Epidermal melanocyte (primary cell): ENCODE measurements at regions not wholly inside any gene's neighbourhood (a gene's known extent, or its start where the extent isn't known, plus 50 kb on each side); places are given as distances from the start of the nearest gene placed in this dataset.
"Not testable (repeated sequence)": the region's sequence is repeated elsewhere in the genome, so short reads cannot be mapped to it uniquely, and the experiment has no call there.

Experiments used
- DNase-seq: peaks from one replicate; pipeline ENCODE4 v3.0.0; 2011; ENCODE audit warnings: low spot score; ENCODE audit not compliant: insufficient read length

DNA sequence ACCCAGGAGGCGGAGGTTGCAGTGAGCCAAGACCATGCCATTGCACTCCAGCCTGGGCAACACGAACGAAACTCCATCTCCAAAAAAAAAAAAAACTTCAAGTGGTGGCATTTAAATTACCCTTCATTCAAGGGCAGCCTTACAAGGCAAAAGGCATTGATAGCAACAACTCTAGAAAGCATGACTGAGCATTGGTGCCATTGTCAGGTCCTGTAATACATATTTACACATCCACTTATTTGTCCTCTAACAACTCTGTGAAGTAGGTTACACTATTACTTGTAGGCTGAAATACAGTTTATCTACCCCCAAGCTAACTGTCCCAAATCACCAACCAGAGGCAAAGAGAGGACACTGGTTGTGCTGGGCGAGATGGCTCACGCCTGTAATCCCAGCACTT, 52.7 kb upstream of the LARP1 start:
- no peak for DNase-seq

DNA sequence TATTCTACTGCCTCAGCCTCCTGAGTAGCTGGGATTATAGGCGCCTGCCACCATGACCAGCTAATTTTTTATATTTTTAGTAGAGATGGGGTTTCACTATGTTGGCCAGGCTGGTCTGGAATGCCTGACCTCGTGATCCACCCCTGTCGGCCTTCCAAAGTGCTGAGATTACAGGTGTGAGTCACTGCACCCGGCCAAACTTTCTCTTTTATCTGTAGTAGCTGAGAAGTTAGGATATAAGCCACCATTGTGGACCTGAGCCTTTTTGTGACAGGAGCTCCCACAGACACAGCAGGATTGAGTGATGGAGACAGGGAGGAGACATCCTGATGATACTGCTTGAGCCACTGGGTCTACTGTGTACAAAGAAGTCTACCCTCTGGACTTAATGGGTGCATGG, 53.5 kb upstream of the LARP1 start:
- not testable (repeated sequence) for DNase-seq

DNA sequence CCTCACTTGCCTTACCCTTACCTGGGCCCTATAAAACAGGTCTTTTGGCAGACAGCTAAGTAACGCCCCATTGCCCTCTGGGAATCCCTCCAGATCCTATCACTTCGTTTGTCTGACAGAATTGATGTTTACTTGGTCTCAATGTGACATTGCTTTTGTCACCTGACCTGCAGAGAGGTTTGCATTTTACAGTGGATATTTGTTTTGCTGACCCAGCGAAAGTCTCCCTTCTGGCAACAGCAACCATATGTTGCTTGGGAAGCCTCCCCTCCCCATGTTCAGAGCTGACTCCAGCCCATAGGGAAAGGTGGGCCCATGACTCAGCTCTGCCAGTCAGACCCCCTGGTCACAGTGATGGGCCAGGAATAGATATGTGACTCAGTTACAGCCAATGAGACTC, 54.0 kb upstream of the LARP1 start:
- no peak for DNase-seq

DNA sequence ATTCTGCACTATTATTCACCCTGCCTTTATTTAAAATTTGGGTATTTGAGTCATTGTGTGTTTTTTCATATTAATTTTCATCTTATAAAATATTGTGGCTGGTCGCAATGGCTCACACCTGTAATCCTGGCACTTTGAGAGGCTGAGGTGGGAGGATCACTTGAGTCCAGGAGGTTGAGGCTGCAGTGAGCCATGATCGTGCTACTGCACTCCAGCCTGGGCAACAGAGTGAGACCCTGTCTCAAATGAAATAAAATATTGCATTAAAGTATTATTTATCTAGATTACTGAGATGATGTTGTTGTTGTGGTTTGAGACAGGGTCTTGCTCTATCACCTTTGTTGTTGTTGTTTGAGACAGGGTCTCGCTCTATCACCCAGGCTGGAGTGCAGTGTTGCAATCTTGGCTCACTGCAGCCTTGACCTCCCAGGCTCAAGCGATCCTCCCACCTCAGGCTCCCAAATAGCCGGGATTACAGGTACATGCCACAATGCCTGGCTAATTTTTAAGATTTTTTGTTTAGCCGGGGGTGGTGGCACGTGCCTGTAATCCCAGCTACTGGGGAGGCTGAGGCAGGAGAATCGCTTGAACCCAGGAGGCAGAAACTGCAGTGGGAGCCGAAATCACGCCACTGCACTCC, 54.8 kb upstream of the LARP1 start:
- DNase-seq, result not testable (repeated sequence)

DNA sequence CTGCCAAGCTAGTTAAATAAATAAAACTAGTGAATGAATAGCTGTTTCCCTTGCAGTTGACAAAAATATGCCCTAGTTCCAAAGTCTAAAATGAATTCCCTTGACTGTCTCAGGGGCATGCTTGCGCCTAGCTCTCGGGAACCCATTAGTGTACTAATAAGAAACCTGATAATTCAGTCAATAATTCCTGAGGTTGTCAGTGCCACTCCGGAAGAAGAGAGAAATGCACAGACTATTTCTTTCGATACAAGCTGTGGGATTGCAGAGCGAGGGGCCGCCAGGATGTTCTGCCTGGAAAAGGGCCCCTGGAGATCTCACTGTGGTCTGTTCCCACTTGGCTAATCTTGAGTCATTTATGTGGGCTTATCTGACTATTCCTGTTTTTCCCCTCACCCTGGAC, 56.4 kb upstream of the LARP1 start:
- DNase-seq, result no peak

DNA sequence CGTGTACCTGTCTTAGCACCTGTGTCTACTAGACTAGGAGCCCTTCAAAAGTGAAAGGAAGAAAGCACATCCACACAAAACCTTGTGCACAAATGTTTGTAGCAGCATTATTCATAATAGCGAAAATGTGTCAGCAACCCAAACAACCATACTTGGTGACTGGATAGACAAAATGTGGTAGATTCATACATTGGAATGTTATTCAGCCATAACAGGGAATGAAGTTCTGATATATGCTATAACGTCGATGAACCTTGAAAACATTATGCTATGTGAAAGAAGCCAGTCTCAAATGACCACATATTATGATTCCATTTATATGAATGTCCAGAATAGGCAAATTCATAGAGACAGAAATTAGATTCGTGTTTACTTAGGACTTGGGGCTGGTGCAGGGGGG, 57.8 kb upstream of the LARP1 start:
- no peak for DNase-seq

DNA sequence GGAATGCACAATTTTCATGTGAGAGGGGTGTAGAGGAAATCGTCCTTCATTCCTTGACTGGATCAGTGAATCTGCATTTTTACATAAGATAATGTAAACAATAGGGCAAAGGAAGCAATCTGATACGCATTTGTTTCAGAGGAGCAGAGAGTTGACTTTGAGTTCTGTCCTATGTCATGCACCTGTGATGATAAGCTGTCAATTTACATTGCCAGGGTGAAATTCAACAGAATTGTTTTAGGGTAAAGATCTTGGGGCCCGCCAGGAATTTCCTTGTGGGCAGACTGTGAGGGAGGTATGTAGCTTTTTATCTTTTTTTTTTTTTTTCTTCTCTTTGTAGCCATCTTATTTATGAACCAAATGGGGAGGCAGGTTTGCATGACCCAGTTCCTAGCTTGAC, 58.3 kb upstream of the LARP1 start:
- no peak for DNase-seq

DNA sequence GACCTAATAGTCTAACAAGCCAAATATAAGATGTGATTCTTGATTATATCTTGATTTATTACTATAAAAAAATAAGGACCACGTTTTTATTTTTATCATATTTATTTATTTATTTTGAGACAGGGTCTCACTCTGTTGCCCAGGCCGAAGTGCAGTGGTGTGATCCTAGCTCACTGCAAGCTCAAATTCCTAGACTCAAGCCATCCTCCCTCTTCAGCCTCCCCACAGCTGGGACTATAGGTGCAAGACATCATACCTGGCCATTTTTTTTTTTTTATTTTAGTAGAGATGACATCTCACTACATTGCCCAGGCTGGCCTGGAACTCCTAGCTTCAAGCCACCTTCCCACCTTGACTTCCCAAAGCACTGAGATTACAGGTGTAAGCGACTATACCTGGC, 61.0 kb upstream of the LARP1 start:
- no peak for DNase-seq

DNA sequence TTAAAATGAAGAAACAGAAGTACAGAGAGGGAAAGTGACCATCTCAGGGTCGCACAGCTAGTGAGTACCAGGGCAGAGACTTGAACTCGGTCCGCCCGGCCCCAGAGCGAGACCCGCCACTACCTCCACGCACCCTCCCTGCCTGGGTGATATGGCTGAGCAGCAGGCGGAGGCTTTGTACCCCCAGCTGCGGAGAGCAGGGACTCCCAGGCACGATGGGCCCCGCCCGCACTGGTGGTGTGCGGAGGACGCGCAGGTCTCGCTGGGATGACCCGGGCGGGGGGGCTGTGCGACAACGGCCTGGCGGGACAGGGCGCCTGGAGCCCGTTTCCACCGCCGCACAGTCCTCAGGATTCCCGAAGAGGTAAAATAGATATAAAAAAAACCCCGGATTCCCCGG, 64.7 kb upstream of the LARP1 start:
- DNase-seq, result no peak

DNA sequence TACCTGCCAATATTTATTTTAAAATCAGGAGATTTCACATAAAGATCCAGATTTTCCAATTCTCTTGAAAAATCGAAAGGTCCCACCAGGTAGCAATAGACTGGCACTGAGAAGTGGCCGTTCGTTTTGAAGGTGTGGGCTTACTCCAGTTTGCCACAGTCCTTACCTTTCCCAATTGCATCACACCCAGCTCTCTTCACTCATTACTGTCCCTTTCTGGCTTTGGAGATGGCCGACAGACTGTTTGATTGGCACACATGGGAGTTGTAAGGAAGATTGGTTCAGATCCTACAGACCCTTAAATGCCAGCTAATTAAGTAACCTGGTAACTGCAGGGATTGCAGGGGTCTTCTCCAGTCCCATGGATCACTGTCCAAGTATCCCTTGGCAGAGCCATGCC, 68.7 kb upstream of the LARP1 start:
- DNase-seq, result no peak

DNA sequence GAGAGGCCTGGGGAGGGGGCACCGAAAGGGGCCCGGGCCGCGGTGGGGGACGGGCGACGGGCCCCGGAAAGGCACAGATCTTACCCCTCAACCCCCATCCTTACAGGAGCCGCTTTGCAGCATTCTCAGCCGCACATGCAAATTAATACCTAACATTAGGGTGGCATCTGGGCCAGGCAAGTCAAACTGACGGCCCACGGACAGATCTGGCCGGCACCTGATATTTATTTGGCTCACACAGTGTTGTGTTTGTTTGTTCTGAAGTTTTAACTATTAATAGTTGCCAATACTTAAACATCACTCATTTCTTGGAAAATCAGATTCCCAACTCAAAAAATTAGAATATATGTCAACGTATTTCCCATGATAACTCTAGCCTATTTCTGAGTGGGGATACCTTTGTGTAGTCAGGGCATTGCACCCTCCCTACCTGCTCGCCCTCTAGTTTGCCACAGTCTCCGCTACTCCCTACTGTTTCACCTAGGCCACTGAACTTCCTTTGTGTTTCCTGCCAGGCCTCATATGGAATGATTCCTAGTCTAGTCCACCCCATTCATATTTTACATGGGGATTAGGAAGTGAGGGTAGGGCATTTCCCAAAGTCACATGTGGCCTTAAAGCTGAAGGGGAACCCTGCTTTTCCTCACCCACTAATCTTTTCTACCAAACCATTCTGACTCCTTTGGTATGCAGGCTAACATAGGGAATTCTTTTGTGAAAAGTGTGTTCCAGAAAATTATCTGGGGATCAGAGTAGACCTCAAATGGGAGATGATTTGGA, 71.9 kb upstream of the LARP1 start:
- no peak for DNase-seq

DNA sequence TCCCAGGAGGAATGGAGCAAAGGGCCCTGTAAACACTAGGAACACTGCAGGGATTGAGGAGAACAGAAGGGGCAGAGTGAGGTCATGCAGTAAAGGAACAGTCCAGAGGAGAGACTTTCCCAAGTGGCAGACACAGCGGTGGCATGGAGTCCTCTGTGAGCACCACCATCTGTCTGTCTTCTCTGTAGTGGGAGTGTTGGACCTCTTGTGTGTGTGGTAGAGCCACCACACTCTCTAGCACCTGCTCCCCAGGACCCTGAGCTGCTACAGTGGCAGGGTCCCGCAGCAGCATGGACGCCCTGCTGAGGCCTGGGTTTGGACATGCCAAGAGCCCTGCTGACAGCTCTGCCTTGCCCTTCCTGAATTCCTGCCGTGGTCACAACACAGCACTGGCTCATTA, 75.7 kb upstream of the LARP1 start:
- DNase-seq, result no peak

DNA sequence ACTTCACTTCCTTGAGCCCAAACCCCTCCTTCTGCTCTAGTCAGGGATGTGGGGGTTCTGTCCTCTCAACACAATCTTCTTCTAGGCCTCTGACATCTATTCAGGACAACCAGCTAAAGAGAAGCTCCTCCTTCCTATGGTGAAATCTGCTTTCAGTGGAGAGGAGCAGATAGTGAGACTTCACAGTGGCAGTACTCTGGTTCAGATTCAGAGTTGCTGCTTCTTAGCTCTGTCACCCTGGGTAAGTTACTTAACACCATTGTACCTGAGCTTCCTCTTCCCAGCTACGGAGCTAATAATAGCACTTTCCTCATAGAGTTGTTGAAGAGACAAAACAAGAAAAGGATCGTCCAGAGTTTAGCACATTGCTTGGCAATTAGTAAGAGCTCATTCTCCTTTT, 77.3 kb upstream of the LARP1 start:
- no peak for DNase-seq

DNA sequence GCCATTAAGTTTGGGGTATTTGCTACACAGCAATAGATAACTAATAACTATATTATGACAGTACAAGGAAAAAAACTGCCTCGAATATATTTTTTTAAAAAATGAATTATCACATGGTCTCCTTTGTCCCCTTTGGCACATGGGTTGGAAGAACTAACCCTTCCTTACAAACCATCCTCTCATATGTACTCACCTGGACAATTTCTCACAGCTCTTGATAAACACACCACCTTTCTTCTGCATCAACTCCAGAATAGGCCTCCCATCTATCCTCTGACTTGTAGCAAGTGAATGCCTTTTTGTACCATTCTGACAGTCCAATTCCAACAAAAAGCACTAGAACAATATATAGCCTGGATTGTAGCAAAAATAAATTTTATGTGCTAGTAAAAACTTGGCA, 78.7 kb upstream of the LARP1 start:
- no peak for DNase-seq

DNA sequence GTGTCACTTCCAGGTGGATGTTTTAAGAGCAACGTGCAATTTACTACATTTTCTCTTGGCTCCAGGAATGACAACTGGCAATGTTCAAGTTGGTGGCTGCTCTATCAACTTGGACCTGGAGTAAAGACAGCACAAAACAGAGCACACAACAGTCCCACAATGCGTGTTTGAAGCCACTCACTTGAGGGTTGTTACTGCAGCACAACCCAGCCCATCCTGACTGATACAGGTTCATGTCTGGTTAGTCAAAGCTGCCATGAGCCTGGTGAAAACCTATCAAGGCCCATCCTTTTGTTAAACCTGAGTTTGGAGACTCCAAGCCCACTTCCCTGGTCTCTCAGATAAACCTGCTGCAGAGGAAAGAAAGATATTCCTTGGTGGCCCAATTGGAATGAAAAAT, 81.1 kb upstream of the LARP1 start:
- no peak for DNase-seq

DNA sequence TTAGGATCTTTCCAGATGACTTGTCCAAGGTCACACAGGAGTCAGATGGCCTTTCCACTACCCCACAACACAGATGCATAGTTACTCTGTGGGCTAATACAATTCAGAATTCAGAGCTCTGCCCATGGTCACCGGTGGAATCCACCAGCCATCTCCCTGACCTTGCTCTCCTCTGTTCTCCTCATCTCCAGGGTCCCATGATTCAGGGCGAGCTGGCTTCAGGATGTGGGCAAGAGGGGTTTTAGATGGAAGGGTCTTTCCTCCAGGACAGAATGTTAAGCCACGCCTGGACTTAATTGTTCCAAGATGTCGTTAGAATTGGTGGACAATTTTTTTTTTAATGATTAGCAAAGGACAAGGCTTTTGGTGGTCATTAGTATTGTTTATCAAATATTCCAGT, 81.7 kb upstream of the LARP1 start:
- no peak for DNase-seq

DNA sequence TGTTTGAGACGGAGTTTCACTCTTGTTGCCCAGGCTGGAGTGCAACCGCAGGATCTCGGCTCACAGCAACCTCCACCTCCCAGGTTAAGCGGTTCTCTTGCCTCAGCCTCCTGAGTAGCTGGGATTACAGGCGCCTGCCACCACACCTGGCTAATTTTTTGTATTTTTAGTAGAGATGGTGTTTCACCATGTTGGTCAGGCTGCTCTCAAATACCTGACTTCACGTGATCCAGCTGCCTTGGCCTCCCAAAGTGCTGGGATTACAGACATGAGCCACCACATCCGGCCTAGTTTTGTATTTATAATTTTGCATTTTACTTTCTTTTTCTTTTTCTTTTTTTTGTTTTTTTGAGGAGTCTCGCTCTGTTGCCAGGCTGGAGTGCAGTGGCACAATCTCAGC, 85.3 kb upstream of the LARP1 start:
- not testable (repeated sequence) for DNase-seq

DNA sequence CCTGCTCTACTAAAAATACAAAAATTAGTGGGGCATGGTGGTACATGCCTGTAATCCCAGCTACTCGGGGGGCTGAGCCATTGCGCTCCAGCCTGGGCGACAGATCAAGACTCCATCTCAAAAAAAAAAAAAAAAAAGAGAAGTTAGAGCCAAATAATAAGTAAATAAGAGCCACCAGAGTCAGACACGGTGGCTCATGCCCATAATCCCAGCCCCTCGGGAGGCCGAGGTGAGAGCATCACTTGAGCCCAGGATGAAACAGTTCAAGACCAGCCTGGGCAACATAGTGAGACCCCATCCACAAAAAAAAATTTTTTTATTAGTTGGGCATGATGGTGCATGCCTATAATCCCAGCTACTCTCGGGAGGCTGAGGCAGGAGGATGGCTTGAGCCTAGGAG, 85.8 kb upstream of the LARP1 start:
- DNase-seq, result no peak

DNA sequence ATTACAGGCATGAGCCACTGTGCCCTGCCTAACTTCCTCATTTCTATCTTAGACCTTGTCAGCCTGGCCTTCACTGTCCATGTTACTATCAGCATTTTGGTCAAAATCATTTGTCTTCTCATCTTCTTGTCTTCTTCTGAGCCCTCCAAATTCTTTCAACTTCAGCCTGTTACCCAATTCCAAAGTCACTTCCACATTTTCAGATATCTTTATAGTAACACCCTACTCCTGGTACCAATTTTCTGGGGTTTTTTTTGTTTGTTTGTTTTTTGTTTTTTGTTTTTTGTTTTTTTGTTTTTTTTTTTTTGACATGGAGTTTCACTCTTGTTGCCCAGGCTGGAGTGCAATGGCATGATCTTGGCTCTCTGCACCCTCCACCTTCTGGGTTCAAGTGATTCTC, 90.3 kb upstream of the LARP1 start:
- DNase-seq, result no peak

DNA sequence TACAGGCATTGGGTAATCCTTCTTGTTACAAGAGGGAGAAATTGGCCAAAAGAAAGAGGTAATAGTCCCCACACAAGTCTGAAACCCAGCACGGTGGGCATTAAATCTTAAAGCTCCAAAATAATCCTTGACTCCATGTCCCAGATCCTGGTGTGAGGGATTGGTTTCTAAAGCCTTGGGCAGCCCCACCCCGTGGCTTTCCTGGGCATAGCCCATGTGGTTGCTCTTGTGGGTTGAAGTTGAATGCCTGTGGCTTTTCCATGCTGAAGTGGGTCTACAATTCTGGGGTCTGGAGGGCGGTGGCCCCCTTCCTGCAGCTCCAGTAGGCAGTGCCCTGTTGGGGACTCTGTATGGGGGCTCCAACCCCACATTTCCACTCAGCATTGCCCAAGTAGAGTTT, 91.8 kb upstream of the LARP1 start:
- no peak for DNase-seq

DNA sequence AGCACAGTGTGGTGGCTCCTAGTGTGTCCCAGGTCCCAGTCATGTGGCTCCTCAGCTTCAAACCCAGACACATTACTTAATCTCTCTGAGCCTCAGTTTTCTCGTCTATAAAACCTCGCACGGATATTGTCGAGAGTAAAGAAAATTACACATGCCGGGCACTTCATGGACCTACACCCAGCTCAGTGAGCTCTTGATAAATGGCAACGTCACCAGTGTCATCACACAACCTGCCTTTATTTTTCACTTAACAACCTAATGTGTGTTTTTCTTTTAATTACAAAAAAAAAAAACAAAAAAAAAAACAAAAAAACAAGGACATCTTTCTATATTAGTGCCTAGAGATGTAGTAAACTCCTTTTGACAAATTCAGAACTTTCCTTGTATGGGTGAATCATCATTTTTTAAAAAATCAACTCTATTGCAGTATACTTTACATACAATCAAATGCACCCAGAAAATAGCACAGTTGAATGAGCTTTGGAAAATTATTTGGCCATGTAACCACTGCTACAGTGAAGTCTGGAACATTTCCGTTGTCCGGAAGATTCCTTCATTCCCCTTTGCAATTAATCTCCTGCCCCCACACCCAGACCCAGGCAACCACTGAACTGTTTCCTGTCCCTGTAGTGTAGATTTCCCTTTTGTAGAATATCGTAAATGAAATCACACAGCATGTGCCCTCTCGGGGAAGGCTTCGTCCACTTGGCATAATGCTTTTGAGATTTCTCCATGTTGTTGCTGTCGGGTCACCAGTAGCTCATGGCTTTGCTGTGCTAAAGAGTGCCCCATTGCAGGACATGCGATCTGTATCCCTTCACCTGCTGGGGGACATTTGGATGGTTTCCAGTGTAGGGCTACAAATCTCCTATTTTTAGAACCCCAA, 100.4 kb upstream of the LARP1 start:
- DNase-seq, result no peak

DNA sequence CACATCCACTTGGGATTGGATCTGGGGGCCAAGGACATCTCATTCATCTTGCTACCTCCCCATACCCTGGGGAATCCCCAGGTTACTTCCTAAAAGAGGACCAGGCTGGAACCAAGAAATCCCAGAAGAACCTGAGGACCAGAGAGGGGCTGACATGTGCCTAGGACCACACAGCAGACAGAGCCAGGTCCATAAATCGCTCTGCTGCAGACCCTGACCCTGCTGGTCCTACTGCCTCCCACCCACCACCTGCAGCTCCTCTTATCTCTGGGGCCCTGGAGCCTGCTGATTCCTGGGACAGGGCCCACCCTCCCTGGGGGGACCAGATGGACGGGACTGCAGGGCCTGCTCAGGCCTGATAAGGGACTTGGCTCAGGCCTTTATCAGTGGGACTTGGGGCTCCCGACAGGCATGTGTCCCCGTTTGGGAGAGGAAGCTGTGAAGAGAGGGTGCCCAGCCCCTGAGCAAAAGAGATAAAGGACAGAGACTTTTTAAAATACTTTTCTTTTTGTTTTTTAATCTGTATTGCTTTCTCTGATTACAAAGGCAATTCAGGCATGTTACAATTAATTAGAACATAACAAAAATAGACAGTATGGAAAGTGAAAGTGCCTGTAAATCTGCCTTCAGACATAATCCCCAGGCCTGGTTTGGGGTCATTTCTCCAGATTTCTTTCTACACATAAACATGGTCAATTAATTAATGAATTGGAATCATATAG, 101.3 kb upstream of the LARP1 start:
- no peak for DNase-seq
